SU-DHL-6 (cell line): ENCODE measurements at regions not wholly inside any gene's neighbourhood (a gene's known extent, or its start where the extent isn't known, plus 50 kb on each side); places are given as distances from the start of the nearest gene placed in this dataset.

Experiments
- H2AFZ ChIP-seq: fragments of 200-600 bp; sonication (generic); 2 replicates; pipeline ENCODE4 v1.6.1; 2014; ENCODE audit warnings: low read depth, mild to moderate bottlenecking, moderate library complexity, mixed read lengths, antibody characterized with exemption, low read length; ENCODE audit not compliant: severe bottlenecking
- H3F3A ChIP-seq: fragments of 200-600 bp; shearing (Covaris generic); 2 replicates; pipeline ENCODE4 v1.6.0; 2016; ENCODE audit warnings: antibody characterized with exemption, mild to moderate bottlenecking; ENCODE audit not compliant: insufficient read depth
- H3K27ac ChIP-seq: fragments of 200-600 bp; sonication (generic); 2 replicates; pipeline ENCODE4 v1.5.1; 2016; ENCODE audit warnings: low read depth, mild to moderate bottlenecking, low read length, moderate library complexity, mixed read lengths
- H3K27me3 ChIP-seq: fragments of 200-600 bp; sonication (generic), shearing (Covaris generic); 2 replicates; pipeline ENCODE4 v1.6.0; 2014; ENCODE audit warnings: mild to moderate bottlenecking, low read length
- H3K36me3 ChIP-seq: fragments of 200-600 bp; sonication (generic); 2 replicates; pipeline ENCODE4 v1.6.1; 2014; ENCODE audit warnings: mild to moderate bottlenecking, low read length, mixed read lengths
- H3K4me2 ChIP-seq: fragments of 300-600, 200-600 bp; shearing (Covaris generic), sonication (generic); 2 replicates; pipeline ENCODE4 v1.6.0; 2014; ENCODE audit warnings: low read length, low read depth, mild to moderate bottlenecking; ENCODE audit not compliant: poor library complexity, severe bottlenecking
- H3K4me3 ChIP-seq: fragments of 200-600 bp; sonication (generic); 2 replicates; pipeline ENCODE4 v1.5.1; 2014; ENCODE audit warnings: antibody characterized with exemption, low read length, mild to moderate bottlenecking, mixed read lengths; ENCODE audit not compliant: insufficient read depth, poor library complexity, severe bottlenecking
- H3K79me2 ChIP-seq: fragments of 200-600 bp; sonication (generic); 2 replicates; pipeline ENCODE4 v1.6.1; 2014; ENCODE audit warnings: mild to moderate bottlenecking, low read length, moderate library complexity; ENCODE audit not compliant: insufficient read depth
- H3K9ac ChIP-seq: fragments of 200-600 bp; sonication (generic); 2 replicates; pipeline ENCODE4 v1.7.0; 2014; ENCODE audit warnings: mild to moderate bottlenecking, low read length
- H3K9me2 ChIP-seq: fragments of 200-600 bp; sonication (generic); replicated peaks from 2 replicates; pipeline ENCODE4 v1.6.1; 2014; ENCODE audit warnings: low read length; ENCODE audit not compliant: insufficient read depth
- H3K9me3 ChIP-seq: fragments of 200-600 bp; sonication (generic); 2 replicates; pipeline ENCODE4 v1.6.1; 2014; ENCODE audit warnings: low read length, mixed read lengths; ENCODE audit not compliant: insufficient read depth
- H4K20me1 ChIP-seq: fragments of 200-600 bp; sonication (generic); 2 replicates; pipeline ENCODE4 v1.6.1; 2014; ENCODE audit warnings: low read depth, mild to moderate bottlenecking, antibody characterized with exemption, low read length, moderate library complexity, mixed read lengths
- CTCF ChIP-seq: fragments of 200-600 bp; sonication (generic); IDR thresholded peaks from one replicate; pipeline ENCODE4 v1.5.1; 2017; ENCODE audit warnings: antibody characterized with exemption, mild to moderate bottlenecking, low read length, moderate library complexity; ENCODE audit not compliant: insufficient read depth, poor library complexity, severe bottlenecking
- EZH2phosphoT487 ChIP-seq: fragments of 200-600 bp; sonication (generic), shearing (Covaris generic); conservative IDR thresholded peaks from 2 replicates; pipeline ENCODE4 v1.6.1; 2018; ENCODE audit warnings: mild to moderate bottlenecking, antibody characterized with exemption, low read length, moderate library complexity, mixed read lengths

GRCh38 chr6:4008324-4009047 is 70.5 kb downstream of the FAM217A start:
- Histone ChIP-seq H3K27me3 (no peaks in the 10 kb centered on the region), H3K9me3 (no peaks in the 10 kb centered on the region), H3K36me3 (peaks cover 4% of the 10 kb centered on the region), H4K20me1 (peaks cover 17% of the 10 kb centered on the region), H3K9ac (no peak overlapping the region), H3K79me2 (peaks cover 27% of the 10 kb centered on the region), H3K4me3 (no peak overlapping the region), H3K4me2 (no peak overlapping the region), H3F3A (peaks cover 18% of the 10 kb centered on the region; the same call in 1 of the 2 replicates), H2AFZ (no peak overlapping the region), H3K27ac (no peak overlapping the region), H3K9me2 (no peaks in the 10 kb centered on the region)
- peak; percentile 50 for TF ChIP-seq CTCF
- no peak for TF ChIP-seq EZH2phosphoT487

GRCh38 chr6:4009486-4009885 is 69.5 kb downstream of the FAM217A start:
- peaks cover 37% of the 10 kb centered on the region for H3K79me2 ChIP-seq
- peaks cover 17% of the 10 kb centered on the region for H4K20me1 ChIP-seq
- TF ChIP-seq EZH2phosphoT487 (no peak), CTCF (no peak)
- no peak overlapping the region for H3K4me2 ChIP-seq
- no peaks in the 10 kb centered on the region for H3K9me2 ChIP-seq
- no peaks in the 10 kb centered on the region for H3K27me3 ChIP-seq
- no peaks in the 10 kb centered on the region for H3K9me3 ChIP-seq
- peaks cover 5% of the 10 kb centered on the region for H3K36me3 ChIP-seq
- H3K4me3 ChIP-seq = no peak overlapping the region
- H3K27ac ChIP-seq = no peak overlapping the region
- no peak overlapping the region for H2AFZ ChIP-seq
- H3K9ac ChIP-seq = no peak overlapping the region
- peaks cover 18% of the 10 kb centered on the region; the same call in 1 of the 2 replicates for H3F3A ChIP-seq

GRCh38 chr6:4010048-4010447 is 68.9 kb downstream of the FAM217A start:
- Histone ChIP-seq H3K27ac (no peak overlapping the region), H4K20me1 (peaks cover 16% of the 10 kb centered on the region), H3K79me2 (peaks cover 42% of the 10 kb centered on the region)

More at GRCh38 chr6:4010048-4010447, 68.9 kb downstream of the FAM217A start:
- no peak overlapping the region for H3K4me2 ChIP-seq
- H3K36me3 ChIP-seq = peaks cover 5% of the 10 kb centered on the region
- no peak overlapping the region for H3K4me3 ChIP-seq
- H3K27me3 ChIP-seq = no peaks in the 10 kb centered on the region
- no peaks in the 10 kb centered on the region for H3K9me3 ChIP-seq
- no peak overlapping the region for H3K9ac ChIP-seq
- TF ChIP-seq EZH2phosphoT487 = no peak
- TF ChIP-seq CTCF = no peak
- no peaks in the 10 kb centered on the region for H3K9me2 ChIP-seq
- peaks cover 18% of the 10 kb centered on the region; the same call in 1 of the 2 replicates for H3F3A ChIP-seq
- H2AFZ ChIP-seq = no peak overlapping the region
